GM12891 (cell line): ENCODE measurements at regions not wholly inside any gene's neighbourhood (a gene's known extent, or its start where the extent isn't known, plus 50 kb on each side); places are given as distances from the start of the nearest gene placed in this dataset.

Experiments used
- POLR2A ChIP-seq: IDR thresholded peaks from 2 replicates; pipeline ENCODE4 v1.6.1; 2011; ENCODE audit warnings: low read depth, low read length, control low read depth
- POLR2AphosphoS5 ChIP-seq: IDR thresholded peaks from 2 replicates; pipeline ENCODE4 v1.6.1; 2011; ENCODE audit warnings: low read depth, low read length, control low read depth
- TAF1 ChIP-seq: IDR thresholded peaks from 2 replicates; pipeline ENCODE4 v1.6.1; 2011; ENCODE audit warnings: low read depth, low read length, control low read depth

- TF ChIP-seq TAF1 (no peak), POLR2A (no peak), POLR2AphosphoS5 (no peak)
These were observed 382.7 kb downstream of the LIG4 start for GRCh38 chr13:107832500-107833100.
